Left cardiac atrium (tissue), 4 donors: ENCODE measurements at regions not wholly inside any gene's neighbourhood (a gene's known extent, or its start where the extent isn't known, plus 50 kb on each side); places are given as distances from the start of the nearest gene placed in this dataset.

Experiments
- ATAC-seq, 2 donors: fragments of 200-7000 bp; cut with Tn5 transposase; one replicate each; pipeline ENCODE4 v1.9.1; 2020; ENCODE audit warnings: mild to moderate bottlenecking in 2 of 2, moderate library complexity in 2 of 2
- DNase-seq: peaks from one replicate; pipeline ENCODE4 v3.0.0-alpha.2; 2020
- intact Hi-C, 2 donors: fragments of 100-400 bp; cut with DNase I; formaldehyde crosslinking; loops; one replicate each; pipeline versions ENCODE4 v1.14.1 to v1.15.1; 2022 to 2023
- donor health status: DM: no; HTN: yes; CAD: no.
- donor health status: DM: no; HTN: yes; CAD: no; lungs with severe emphysema.
- donor health status: DM: yes; HTN: yes; CAD: no.
- donor health status: Dilated cardiomyopathy.

- intact Hi-C loops, result no loop called here
- ATAC-seq (no peak), DNase-seq (no peak)
Measured at GRCh38 chr5:3265936-3266335, 329.7 kb upstream of the IRX1 start.

GRCh38 chr5:3265131-3265885 is 330.3 kb upstream of the IRX1 start:
- no peak for ATAC-seq
- DNase-seq, result no peak
- intact Hi-C loops, result no loop called here

GRCh38 chr5:3262451-3262850 is 333.2 kb upstream of the IRX1 start:
- intact Hi-C loops, result no loop called here
- ATAC-seq, result no peak
- DNase-seq, result no peak

- intact Hi-C loops, result no loop called here
- ATAC-seq (no peak), DNase-seq (no peak)
Measured at GRCh38 chr5:3261081-3261480, 334.6 kb upstream of the IRX1 start.

GRCh38 chr5:3258050-3258449 is 337.6 kb upstream of the IRX1 start:
- ATAC-seq (no peak), DNase-seq (no peak)
- intact Hi-C loops, result no loop called here

GRCh38 chr5:3252235-3252634 is 343.4 kb upstream of the IRX1 start:
- intact Hi-C loops, result no loop called here
- ATAC-seq (no peak), DNase-seq (no peak)

- intact Hi-C loops, result no loop called here
Measured at GRCh38 chr5:3251784-3252183, 343.8 kb upstream of the IRX1 start.

GRCh38 chr5:3249401-3249800 is 346.2 kb upstream of the IRX1 start:
- intact Hi-C loops, result no loop called here
- ATAC-seq, result no peak

More at GRCh38 chr5:3251784-3252183, 343.8 kb upstream of the IRX1 start:
- no peak for ATAC-seq
- no peak for DNase-seq

GRCh38 chr5:3237276-3237868 is 358.3 kb upstream of the IRX1 start:
- intact Hi-C loops, result no loop called here
- DNase-seq, result no peak

More at GRCh38 chr5:3249401-3249800, 346.2 kb upstream of the IRX1 start:
- no peak for DNase-seq

GRCh38 chr5:3234566-3234965 is 361.1 kb upstream of the IRX1 start:
- ATAC-seq (no peak), DNase-seq (no peak)
- intact Hi-C loops, result no loop called here

More at GRCh38 chr5:3237276-3237868, 358.3 kb upstream of the IRX1 start:
- ATAC-seq, result no peak

GRCh38 chr5:3230941-3231340 is 364.7 kb upstream of the IRX1 start:
- DNase-seq, result no peak
- intact Hi-C loops, result no loop called here
- no peak for ATAC-seq

GRCh38 chr5:3230254-3230653 is 365.4 kb upstream of the IRX1 start:
- ATAC-seq (no peak), DNase-seq (no peak)
- intact Hi-C loops, result no loop called here

- intact Hi-C loops, result no loop called here
- ATAC-seq (peak in 1 of 2 donors; percentile 34), DNase-seq (no peak)
Measured at GRCh38 chr5:3226196-3226920, 369.3 kb upstream of the IRX1 start.

GRCh38 chr5:3225201-3225960 is 370.3 kb upstream of the IRX1 start:
- ATAC-seq, result no peak
- intact Hi-C loops, result no loop called here
- DNase-seq, result no peak

- ATAC-seq, result no peak
- DNase-seq, result no peak
- intact Hi-C loops, result no loop called here
Measured at GRCh38 chr5:3222924-3223323, 372.7 kb upstream of the IRX1 start.

- DNase-seq (no peak), ATAC-seq (no peak)
- intact Hi-C loops, result no loop called here
Measured at GRCh38 chr5:3221432-3221831, 374.2 kb upstream of the IRX1 start.

GRCh38 chr5:3220638-3221288 is 374.9 kb upstream of the IRX1 start:
- DNase-seq, result no peak
- ATAC-seq, result no peak
- intact Hi-C loops, result no loop called here

GRCh38 chr5:3220201-3220600 is 375.4 kb upstream of the IRX1 start:
- intact Hi-C loops, result no loop called here
- ATAC-seq (no peak), DNase-seq (no peak)

GRCh38 chr5:3218916-3219650 is 376.5 kb upstream of the IRX1 start:
- intact Hi-C loops, result no loop called here
- DNase-seq (no peak), ATAC-seq (no peak)
